Glomerular visceral epithelial cell (primary cell): ENCODE measurements at regions not wholly inside any gene's neighbourhood (a gene's known extent, or its start where the extent isn't known, plus 50 kb on each side); places are given as distances from the start of the nearest gene placed in this dataset.
"Not testable (repeated sequence)": the region's sequence is repeated elsewhere in the genome, so short reads cannot be mapped to it uniquely, and the experiment has no call there.

Source experiments
- DNase-seq: peaks from one replicate; pipeline ENCODE4 v3.0.0-alpha.2; 2016; ENCODE audit errors: extremely low spot score

GRCh38 chr6:91926827-91927226 is 1340.0 kb upstream of the MAP3K7 start:
- DNase-seq: no peak

GRCh38 chr6:91926361-91926760 is 1339.5 kb upstream of the MAP3K7 start:
- DNase-seq: no peak

- no peak for DNase-seq
Observed at GRCh38 chr6:91911945-91912344, 1325.1 kb upstream of the MAP3K7 start.

- no peak for DNase-seq
Observed at GRCh38 chr6:91904586-91905164, 1317.8 kb upstream of the MAP3K7 start.

GRCh38 chr6:91895599-91896285 is 1308.9 kb upstream of the MAP3K7 start:
- no peak for DNase-seq

- DNase-seq: no peak
Observed at GRCh38 chr6:91886183-91886795, 1299.4 kb upstream of the MAP3K7 start.

GRCh38 chr6:91881791-91882190 is 1294.9 kb upstream of the MAP3K7 start:
- not testable (repeated sequence) for DNase-seq

- DNase-seq: no peak
Observed at GRCh38 chr6:91879386-91879995, 1292.6 kb upstream of the MAP3K7 start.

- DNase-seq: no peak
Observed at GRCh38 chr6:91877994-91878393, 1291.1 kb upstream of the MAP3K7 start.

GRCh38 chr6:91874971-91875370 is 1288.1 kb upstream of the MAP3K7 start:
- DNase-seq: no peak

- no peak for DNase-seq
Observed at GRCh38 chr6:91868539-91869202, 1281.8 kb upstream of the MAP3K7 start.

- no peak for DNase-seq
Observed at GRCh38 chr6:91865889-91866288, 1279.0 kb upstream of the MAP3K7 start.

GRCh38 chr6:91864911-91865310 is 1278.0 kb upstream of the MAP3K7 start:
- no peak for DNase-seq

- DNase-seq: no peak
Observed at GRCh38 chr6:91860541-91861335, 1273.9 kb upstream of the MAP3K7 start.

- no peak for DNase-seq
Observed at GRCh38 chr6:91852252-91852651, 1265.4 kb upstream of the MAP3K7 start.

GRCh38 chr6:91834813-91835212 is 1247.9 kb upstream of the MAP3K7 start:
- no peak for DNase-seq

GRCh38 chr6:91827151-91827550 is 1240.3 kb upstream of the MAP3K7 start:
- no peak for DNase-seq

- DNase-seq: no peak
Observed at GRCh38 chr6:91826128-91826527, 1239.3 kb upstream of the MAP3K7 start.

GRCh38 chr6:91824331-91824730 is 1237.5 kb upstream of the MAP3K7 start:
- peak; percentile 3 for DNase-seq

- DNase-seq: no peak
Observed at GRCh38 chr6:91822581-91822980, 1235.7 kb upstream of the MAP3K7 start.

GRCh38 chr6:91816335-91816734 is 1229.5 kb upstream of the MAP3K7 start:
- DNase-seq: no peak

GRCh38 chr6:91813641-91814040 is 1226.8 kb upstream of the MAP3K7 start:
- no peak for DNase-seq
